IgD-negative memory B cell (primary cell): ENCODE measurements at regions not wholly inside any gene's neighbourhood (a gene's known extent, or its start where the extent isn't known, plus 50 kb on each side); places are given as distances from the start of the nearest gene placed in this dataset.

Experiments used
- H3K27ac Mint-ChIP-seq, 3 donors: one replicate each; pipeline ENCODE4 v1.8.0; 2020 to 2022; ENCODE audit warnings: mild to moderate bottlenecking in 3 of 3, mixed read lengths in 3 of 3, moderate library complexity in 1 of 3
- H3K27me3 Mint-ChIP-seq: one replicate; pipeline ENCODE4 v1.8.0; 2021; ENCODE audit warnings: mixed read lengths
- H3K36me3 Mint-ChIP-seq: one replicate; pipeline ENCODE4 v1.8.0; 2020; ENCODE audit warnings: mild to moderate bottlenecking, mixed read lengths
- H3K4me1 Mint-ChIP-seq, 3 donors: one replicate each; pipeline ENCODE4 v1.8.0; 2020 to 2022; ENCODE audit warnings: mixed read lengths in 3 of 3, mild to moderate bottlenecking in 1 of 3
- H3K4me3 Mint-ChIP-seq, 4 donors: one replicate each; pipeline ENCODE4 v1.8.0; 2020 to 2022; ENCODE audit warnings: mild to moderate bottlenecking in 4 of 4, mixed read lengths in 4 of 4, moderate library complexity in 3 of 4
- H3K9me3 Mint-ChIP-seq, 3 donors: one replicate each; pipeline ENCODE4 v1.8.0; 2020 to 2021; ENCODE audit warnings: mixed read lengths in 3 of 3, mild to moderate bottlenecking in 1 of 3

GRCh38 chr12:25025260-25025659 is 76.4 kb upstream of the BCAT1 start:
- no peak overlapping the region for H3K4me3 Mint-ChIP-seq
- H3K9me3 Mint-ChIP-seq: no peaks in the 10 kb centered on the region
- H3K4me1 Mint-ChIP-seq: peaks cover 13 to 20% (median 19%) of the 10 kb centered on the region in 3 donors
- H3K36me3 Mint-ChIP-seq: no peaks in the 10 kb centered on the region
- no peak overlapping the region for H3K27ac Mint-ChIP-seq
- no peaks in the 10 kb centered on the region for H3K27me3 Mint-ChIP-seq

GRCh38 chr12:25023808-25024207 is 74.9 kb upstream of the BCAT1 start:
- Mint-ChIP-seq H3K4me3 (peak overlapping the region in 2 of 4 donors; percentile 49 to 80), H3K36me3 (no peaks in the 10 kb centered on the region), H3K4me1 (peaks cover 18 to 26% (median 23%) of the 10 kb centered on the region in 3 donors), H3K27me3 (no peaks in the 10 kb centered on the region), H3K27ac (no peak overlapping the region), H3K9me3 (no peaks in the 10 kb centered on the region)

- peak overlapping the region; percentile 1 to 77 (median 43) for H3K4me3 Mint-ChIP-seq
- H3K27ac Mint-ChIP-seq: peak overlapping the region in 1 of 3 donors; percentile 87
- no peaks in the 10 kb centered on the region for H3K36me3 Mint-ChIP-seq
- peaks cover 28 to 32% (median 32%) of the 10 kb centered on the region in 3 donors for H3K4me1 Mint-ChIP-seq
- H3K27me3 Mint-ChIP-seq: no peaks in the 10 kb centered on the region
- H3K9me3 Mint-ChIP-seq: peaks cover 0 to 2% (median 0%) of the 10 kb centered on the region in 3 donors
Observed at GRCh38 chr12:25020621-25021243, 71.8 kb upstream of the BCAT1 start.

- Mint-ChIP-seq H3K4me1 (peaks cover 24 to 27% (median 25%) of the 10 kb centered on the region in 3 donors), H3K27me3 (no peaks in the 10 kb centered on the region), H3K36me3 (no peaks in the 10 kb centered on the region), H3K27ac (no peak overlapping the region), H3K4me3 (peak overlapping the region in 2 of 4 donors; percentile 13 to 81), H3K9me3 (peaks cover 0 to 2% (median 0%) of the 10 kb centered on the region in 3 donors)
Observed at GRCh38 chr12:25018146-25018545, 69.2 kb upstream of the BCAT1 start.

GRCh38 chr12:25017336-25017735 is 68.4 kb upstream of the BCAT1 start:
- no peaks in the 10 kb centered on the region for H3K27me3 Mint-ChIP-seq
- peaks cover 24 to 27% (median 25%) of the 10 kb centered on the region in 3 donors for H3K4me1 Mint-ChIP-seq
- no peak overlapping the region for H3K27ac Mint-ChIP-seq
- peak overlapping the region in 1 of 4 donors; percentile 81 for H3K4me3 Mint-ChIP-seq
- no peaks in the 10 kb centered on the region for H3K36me3 Mint-ChIP-seq
- H3K9me3 Mint-ChIP-seq: peaks cover 0 to 2% (median 0%) of the 10 kb centered on the region in 3 donors

GRCh38 chr12:25014961-25015360 is 66.1 kb upstream of the BCAT1 start:
- Mint-ChIP-seq H3K4me1 (peaks cover 10 to 16% (median 10%) of the 10 kb centered on the region in 3 donors), H3K9me3 (peaks cover 0 to 2% (median 0%) of the 10 kb centered on the region in 3 donors)

GRCh38 chr12:25013061-25013460 is 64.2 kb upstream of the BCAT1 start:
- Mint-ChIP-seq H3K27ac (no peak overlapping the region), H3K27me3 (no peaks in the 10 kb centered on the region), H3K4me3 (no peak overlapping the region)

More at GRCh38 chr12:25014961-25015360, 66.1 kb upstream of the BCAT1 start:
- H3K4me3 Mint-ChIP-seq: no peak overlapping the region
- no peaks in the 10 kb centered on the region for H3K36me3 Mint-ChIP-seq
- H3K27ac Mint-ChIP-seq: no peak overlapping the region
- no peaks in the 10 kb centered on the region for H3K27me3 Mint-ChIP-seq

GRCh38 chr12:25009496-25010092 is 60.7 kb upstream of the BCAT1 start:
- Mint-ChIP-seq H3K36me3 (no peaks in the 10 kb centered on the region), H3K27ac (no peak overlapping the region), H3K27me3 (no peaks in the 10 kb centered on the region), H3K4me1 (peaks cover 11 to 17% (median 15%) of the 10 kb centered on the region in 3 donors), H3K9me3 (no peaks in the 10 kb centered on the region), H3K4me3 (no peak overlapping the region)

More at GRCh38 chr12:25013061-25013460, 64.2 kb upstream of the BCAT1 start:
- Mint-ChIP-seq H3K9me3 (no peaks in the 10 kb centered on the region), H3K36me3 (no peaks in the 10 kb centered on the region), H3K4me1 (peaks cover 4 to 6% (median 6%) of the 10 kb centered on the region in 3 donors)

- Mint-ChIP-seq H3K4me3 (peak overlapping the region; percentile 20 to 81 (median 65)), H3K36me3 (no peaks in the 10 kb centered on the region), H3K27me3 (peaks cover 1% of the 10 kb centered on the region), H3K4me1 (peaks cover 25 to 36% (median 36%) of the 10 kb centered on the region in 3 donors), H3K9me3 (no peaks in the 10 kb centered on the region), H3K27ac (peak overlapping the region; percentile 13 to 16 (median 14))
Observed at GRCh38 chr12:25005376-25005775, 56.5 kb upstream of the BCAT1 start.

- Mint-ChIP-seq H3K4me1 (peaks cover 26 to 42% (median 36%) of the 10 kb centered on the region in 3 donors), H3K27me3 (peaks cover 1% of the 10 kb centered on the region), H3K4me3 (peak overlapping the region in 3 of 4 donors; percentile 4 to 73 (median 48)), H3K9me3 (no peaks in the 10 kb centered on the region), H3K27ac (peak overlapping the region in 1 of 3 donors; percentile 77), H3K36me3 (no peaks in the 10 kb centered on the region)
Observed at GRCh38 chr12:25004447-25004846, 55.5 kb upstream of the BCAT1 start.

- Mint-ChIP-seq H3K36me3 (no peaks in the 10 kb centered on the region), H3K27ac (peak overlapping the region in 1 of 3 donors; percentile 15), H3K9me3 (no peaks in the 10 kb centered on the region), H3K27me3 (peaks cover 1% of the 10 kb centered on the region), H3K4me3 (no peak overlapping the region), H3K4me1 (peaks cover 43 to 69% (median 59%) of the 10 kb centered on the region in 3 donors)
Observed at GRCh38 chr12:25001311-25001710, 52.4 kb upstream of the BCAT1 start.
